ENCODE measurements at regions not wholly inside any gene's neighbourhood (a gene's known extent, or its start where the extent isn't known, plus 50 kb on each side); places are given as distances from the start of the nearest gene placed in this dataset.

- TF ChIP-seq CTCF (conservative IDR thresholded peaks at IDR 0.05) (no peak), EZH2 (IDR thresholded peaks at IDR 0.05; ENCODE audit: low read depth) (no peak)
These were observed 555.3 kb downstream of the IGSF11 start for GRCh38 chr3:118479376-118479775.

All from PC-9 (cell line).